Panc1 (cell line): ENCODE measurements at regions not wholly inside any gene's neighbourhood (a gene's known extent, or its start where the extent isn't known, plus 50 kb on each side); places are given as distances from the start of the nearest gene placed in this dataset.

Experiments used
- ATAC-seq: fragments of 200-7000 bp; cut with Tn5 transposase; 2 replicates; pipeline ENCODE4 v1.9.1; 2020; ENCODE audit warnings: mild to moderate bottlenecking, moderate library complexity
- BruUV-seq: library from RNA; stranded (reverse); fragments of 400-500 nt; replicated peaks from 2 replicates; lab custom pipeline; 2021; lab: Mats Ljungman, UMichigan
- CTCF ChIA-PET: fragments of 300-600 bp; sonication (Branson Sonifier 250); formaldehyde crosslinking; loops from one replicate; lab custom pipeline; 2022; ENCODE audit warnings: antibody characterized with exemption; lab: Charles Lee
- POLR2A ChIA-PET: fragments of 300-600 bp; sonication (Branson Sonifier 250); formaldehyde crosslinking; loops from one replicate; lab custom pipeline; 2022; ENCODE audit warnings: antibody characterized with exemption; lab: Charles Lee
- DNase-seq: peaks from one replicate; pipeline ENCODE4 v3.0.0-alpha.2; 2010; ENCODE audit warnings: low read depth, low spot score
- H3K27ac ChIP-seq: 2 replicates; pipeline ENCODE4 v1.5.1; 2011; ENCODE audit warnings: mild to moderate bottlenecking, low read length, inconsistent platforms
- H3K27me3 ChIP-seq: fragments of 200-500 bp; sonication (Bioruptor generic); 2 replicates; pipeline ENCODE4 v1.6.0; 2014; ENCODE audit warnings: low read length, inconsistent platforms; ENCODE audit not compliant: control insufficient read depth, insufficient read depth
- H3K36me3 ChIP-seq: fragments of 200-500 bp; sonication (Bioruptor generic); 2 replicates; pipeline ENCODE4 v1.5.1; 2014; ENCODE audit warnings: inconsistent platforms, mild to moderate bottlenecking, low read length, moderate library complexity; ENCODE audit not compliant: control insufficient read depth, insufficient read depth
- H3K4me1 ChIP-seq: 2 replicates; pipeline ENCODE4 v1.5.1; 2011; ENCODE audit warnings: inconsistent platforms, mild to moderate bottlenecking, low read length, moderate library complexity; ENCODE audit not compliant: control insufficient read depth, insufficient read depth
- H3K4me3 ChIP-seq, 2 experiments: 2 replicates each; pipeline ENCODE4 v1.5.1; 2011 to 2012; ENCODE audit warnings: low read depth in 2 of 2, low read length in 2 of 2, mild to moderate bottlenecking in 2 of 2, inconsistent platforms in 1 of 2, moderate library complexity in 1 of 2
- H3K9me3 ChIP-seq: fragments of 200-500 bp; sonication (Bioruptor generic); 2 replicates; pipeline ENCODE4 v1.5.1; 2014; ENCODE audit warnings: low read depth, mild to moderate bottlenecking, inconsistent platforms, low read length, moderate library complexity; ENCODE audit not compliant: control insufficient read depth, insufficient read depth
- POLR2AphosphoS5 ChIP-seq: IDR thresholded peaks from 2 replicates; pipeline ENCODE4 v1.6.1; 2012; ENCODE audit warnings: mild to moderate bottlenecking, low read depth, low read length, moderate library complexity
- REST ChIP-seq, 2 experiments: IDR thresholded peaks; 2 replicates each; pipeline ENCODE4 v1.6.1; 2011 to 2012; ENCODE audit warnings: low read depth in 2 of 2, control low read depth in 1 of 2, low read length in 1 of 2, mild to moderate bottlenecking in 1 of 2, moderate library complexity in 1 of 2; ENCODE audit not compliant: insufficient read depth in 1 of 2
- SIN3A ChIP-seq: IDR thresholded peaks from 2 replicates; pipeline ENCODE4 v1.6.1; 2012; ENCODE audit warnings: low read depth, mild to moderate bottlenecking, low read length, moderate library complexity, borderline replicate concordance; ENCODE audit not compliant: insufficient read depth
- TCF7L2 ChIP-seq: IDR thresholded peaks from 2 replicates; pipeline ENCODE4 v1.6.1; 2011; ENCODE audit warnings: mild to moderate bottlenecking, low read depth, low read length, inconsistent platforms
- in situ Hi-C: cut with HindIII; loops from 2 replicates; pipeline ENCODE4 v1.10.0; 2016; ENCODE audit warnings: low sequenced_read_pairs, low pct_unique_long_range_greater_than_20kb
- intact Hi-C: fragments of 100-400 bp; cut with micrococcal nuclease; formaldehyde crosslinking; loops from one replicate; pipeline ENCODE4 v1.10.0; 2022; ENCODE audit not compliant: unreplicated experiment
- TF ChIP-seq, protein P1 (sequence below): fragments of 450-650 bp; IDR thresholded peaks from 2 replicates; pipeline ENCODE4 v1.5.1; 2017; ENCODE audit warnings: mild to moderate bottlenecking

- Histone ChIP-seq H3K27me3 (no peaks in the 10 kb centered on the region), H3K36me3 (no peaks in the 10 kb centered on the region), H3K4me1 (no peaks in the 10 kb centered on the region), H3K9me3 (no peaks in the 10 kb centered on the region), H3K27ac (no peak overlapping the region), H3K4me3 (no peak overlapping the region)
- ATAC-seq (no peak), DNase-seq (no peak)
- no TSS peak for BruUV-seq
- ChIA-PET POLR2A (no interaction called here), CTCF (no interaction called here)
- intact Hi-C loops (no loop called here), in situ Hi-C loops (no loop called here)
- TF ChIP-seq SIN3A (no peak), POLR2AphosphoS5 (no peak), REST (IDR thresholded peaks at IDR 0.05; ENCODE audit: insufficient read depth in 1 of 2, low read depth in 2 of 2, low read length in 1 of 2) (no peak), TCF7L2 (no peak)
- TF ChIP-seq, protein P1, sequence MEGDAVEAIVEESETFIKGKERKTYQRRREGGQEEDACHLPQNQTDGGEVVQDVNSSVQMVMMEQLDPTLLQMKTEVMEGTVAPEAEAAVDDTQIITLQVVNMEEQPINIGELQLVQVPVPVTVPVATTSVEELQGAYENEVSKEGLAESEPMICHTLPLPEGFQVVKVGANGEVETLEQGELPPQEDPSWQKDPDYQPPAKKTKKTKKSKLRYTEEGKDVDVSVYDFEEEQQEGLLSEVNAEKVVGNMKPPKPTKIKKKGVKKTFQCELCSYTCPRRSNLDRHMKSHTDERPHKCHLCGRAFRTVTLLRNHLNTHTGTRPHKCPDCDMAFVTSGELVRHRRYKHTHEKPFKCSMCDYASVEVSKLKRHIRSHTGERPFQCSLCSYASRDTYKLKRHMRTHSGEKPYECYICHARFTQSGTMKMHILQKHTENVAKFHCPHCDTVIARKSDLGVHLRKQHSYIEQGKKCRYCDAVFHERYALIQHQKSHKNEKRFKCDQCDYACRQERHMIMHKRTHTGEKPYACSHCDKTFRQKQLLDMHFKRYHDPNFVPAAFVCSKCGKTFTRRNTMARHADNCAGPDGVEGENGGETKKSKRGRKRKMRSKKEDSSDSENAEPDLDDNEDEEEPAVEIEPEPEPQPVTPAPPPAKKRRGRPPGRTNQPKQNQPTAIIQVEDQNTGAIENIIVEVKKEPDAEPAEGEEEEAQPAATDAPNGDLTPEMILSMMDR: no peak
Measured at GRCh38 chr1:182134257-182134656, 72.7 kb upstream of the ZNF648 start.

DNA sequence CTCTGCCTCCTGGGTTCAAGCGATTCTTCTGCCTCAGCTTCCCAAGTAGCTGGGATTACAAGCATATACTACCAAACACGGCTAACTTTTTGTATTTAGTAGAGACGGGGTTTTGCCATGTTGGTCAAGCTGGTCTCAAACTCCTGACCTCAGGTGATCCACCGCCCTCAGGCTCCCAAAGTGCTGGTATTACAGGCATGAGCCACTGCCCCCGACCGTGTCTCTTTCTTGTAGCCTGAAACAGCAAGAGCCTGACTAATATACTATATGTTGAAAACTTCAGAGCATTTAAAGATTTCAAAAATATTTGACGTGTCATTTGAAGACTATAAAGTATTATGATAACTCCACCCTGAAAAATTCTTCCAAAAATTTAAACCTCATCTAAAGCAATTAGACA is 71.7 kb upstream of the ZNF648 start:
- no peak for TF ChIP-seq REST (IDR thresholded peaks at IDR 0.05; ENCODE audit: insufficient read depth in 1 of 2, low read depth in 2 of 2, low read length in 1 of 2)
- TF ChIP-seq POLR2AphosphoS5: no peak
- TF ChIP-seq TCF7L2: no peak
- TF ChIP-seq SIN3A: no peak
- TF ChIP-seq, protein P1: no peak
- Histone ChIP-seq H3K9me3 (no peaks in the 10 kb centered on the region), H3K36me3 (no peaks in the 10 kb centered on the region), H3K27ac (no peak overlapping the region), H3K4me1 (no peaks in the 10 kb centered on the region), H3K27me3 (no peaks in the 10 kb centered on the region), H3K4me3 (no peak overlapping the region)
- POLR2A ChIA-PET: no interaction called here
- DNase-seq (no peak), ATAC-seq (no peak)
- in situ Hi-C loops (no loop called here), intact Hi-C loops (no loop called here)
- CTCF ChIA-PET: no interaction called here
- BruUV-seq: no TSS peak
